ENCODE measurements at regions not wholly inside any gene's neighbourhood (a gene's known extent, or its start where the extent isn't known, plus 50 kb on each side); places are given as distances from the start of the nearest gene placed in this dataset.

- Histone ChIP-seq H3K4me1 (ENCODE audit: control insufficient read depth, insufficient read depth, low read length) (no peaks in the 10 kb centered on the region), H3K27ac (ENCODE audit: insufficient read depth, low read depth, low read length, poor library complexity, severe bottlenecking) (no peak overlapping the region), H3K9me3 (ENCODE audit: control insufficient read depth, low read length) (no peaks in the 10 kb centered on the region), H3K4me3 (ENCODE audit: insufficient read depth, low read depth, low read length) (no peak overlapping the region), H3K36me3 (ENCODE audit: control insufficient read depth, insufficient read depth, low read length) (no peaks in the 10 kb centered on the region), H3K27me3 (ENCODE audit: control insufficient read depth, insufficient read depth, low read length, poor library complexity, severe bottlenecking) (no peaks in the 10 kb centered on the region)
- 91 to 95% methylated on average over 4 of the region's 5 CpGs for WGBS, 2 experiments
These were observed 192.5 kb downstream of the KCNA5 start for GRCh38 chr12:5236022-5236640.

GRCh38 chr12:5242440-5242839 lies 189.5 kb upstream of the NTF3 start:
- H3K27ac ChIP-seq (ENCODE audit: insufficient read depth, low read depth, low read length, poor library complexity, severe bottlenecking): no peak overlapping the region
- H3K27me3 ChIP-seq (ENCODE audit: control insufficient read depth, insufficient read depth, low read length, poor library complexity, severe bottlenecking): no peaks in the 10 kb centered on the region
- H3K4me3 ChIP-seq (ENCODE audit: insufficient read depth, low read depth, low read length): no peak overlapping the region
- H3K4me1 ChIP-seq (ENCODE audit: control insufficient read depth, insufficient read depth, low read length): peaks cover 26% of the 10 kb centered on the region
- H3K9me3 ChIP-seq (ENCODE audit: control insufficient read depth, low read length): no peaks in the 10 kb centered on the region
- H3K36me3 ChIP-seq (ENCODE audit: control insufficient read depth, insufficient read depth, low read length): no peaks in the 10 kb centered on the region
- 94 to 95% methylated on average over 7 of the region's 7 CpGs for WGBS, 2 experiments

- Histone ChIP-seq H3K4me1 (ENCODE audit: control insufficient read depth, insufficient read depth, low read length) (peaks cover 26% of the 10 kb centered on the region), H3K4me3 (ENCODE audit: insufficient read depth, low read depth, low read length) (no peak overlapping the region), H3K9me3 (ENCODE audit: control insufficient read depth, low read length) (no peaks in the 10 kb centered on the region), H3K27ac (ENCODE audit: insufficient read depth, low read depth, low read length, poor library complexity, severe bottlenecking) (no peak overlapping the region), H3K27me3 (ENCODE audit: control insufficient read depth, insufficient read depth, low read length, poor library complexity, severe bottlenecking) (no peaks in the 10 kb centered on the region), H3K36me3 (ENCODE audit: control insufficient read depth, insufficient read depth, low read length) (no peaks in the 10 kb centered on the region)
- 93 to 98% methylated on average over 3 to 4 of the region's 4 CpGs for WGBS, 2 experiments
These were observed 188.9 kb upstream of the NTF3 start for GRCh38 chr12:5243014-5243413.

- H3K4me3 ChIP-seq (ENCODE audit: insufficient read depth, low read depth, low read length): no peak overlapping the region
- no peaks in the 10 kb centered on the region for H3K36me3 ChIP-seq (ENCODE audit: control insufficient read depth, insufficient read depth, low read length)
- no peak overlapping the region for H3K27ac ChIP-seq (ENCODE audit: insufficient read depth, low read depth, low read length, poor library complexity, severe bottlenecking)
- H3K27me3 ChIP-seq (ENCODE audit: control insufficient read depth, insufficient read depth, low read length, poor library complexity, severe bottlenecking): no peaks in the 10 kb centered on the region
- H3K4me1 ChIP-seq (ENCODE audit: control insufficient read depth, insufficient read depth, low read length): peaks cover 26% of the 10 kb centered on the region
- WGBS, 2 experiments: 34 to 44% methylated on average over 5 of the region's 5 CpGs
- no peaks in the 10 kb centered on the region for H3K9me3 ChIP-seq (ENCODE audit: control insufficient read depth, low read length)
These were observed 187.4 kb upstream of the NTF3 start for GRCh38 chr12:5244513-5244972.

- H3K4me1 ChIP-seq (ENCODE audit: control insufficient read depth, insufficient read depth, low read length): peaks cover 26% of the 10 kb centered on the region
- no peaks in the 10 kb centered on the region for H3K9me3 ChIP-seq (ENCODE audit: control insufficient read depth, low read length)
- no peak overlapping the region for H3K27ac ChIP-seq (ENCODE audit: insufficient read depth, low read depth, low read length, poor library complexity, severe bottlenecking)
- WGBS, 2 experiments: 38% methylated on average over 3 of the region's 3 CpGs
- H3K4me3 ChIP-seq (ENCODE audit: insufficient read depth, low read depth, low read length): no peak overlapping the region
- no peaks in the 10 kb centered on the region for H3K36me3 ChIP-seq (ENCODE audit: control insufficient read depth, insufficient read depth, low read length)
- H3K27me3 ChIP-seq (ENCODE audit: control insufficient read depth, insufficient read depth, low read length, poor library complexity, severe bottlenecking): no peaks in the 10 kb centered on the region
These were observed 185.7 kb upstream of the NTF3 start for GRCh38 chr12:5246196-5246595.

GRCh38 chr12:5247144-5247543 lies 184.8 kb upstream of the NTF3 start:
- 93% methylated on average over 3 of the region's 3 CpGs for WGBS, 2 experiments
- H3K36me3 ChIP-seq (ENCODE audit: control insufficient read depth, insufficient read depth, low read length): no peaks in the 10 kb centered on the region
- H3K4me3 ChIP-seq (ENCODE audit: insufficient read depth, low read depth, low read length): no peak overlapping the region
- no peak overlapping the region for H3K27ac ChIP-seq (ENCODE audit: insufficient read depth, low read depth, low read length, poor library complexity, severe bottlenecking)
- no peaks in the 10 kb centered on the region for H3K27me3 ChIP-seq (ENCODE audit: control insufficient read depth, insufficient read depth, low read length, poor library complexity, severe bottlenecking)
- no peaks in the 10 kb centered on the region for H3K9me3 ChIP-seq (ENCODE audit: control insufficient read depth, low read length)
- peaks cover 26% of the 10 kb centered on the region for H3K4me1 ChIP-seq (ENCODE audit: control insufficient read depth, insufficient read depth, low read length)

- H3K27me3 ChIP-seq (ENCODE audit: control insufficient read depth, insufficient read depth, low read length, poor library complexity, severe bottlenecking): no peaks in the 10 kb centered on the region
- no peaks in the 10 kb centered on the region for H3K9me3 ChIP-seq (ENCODE audit: control insufficient read depth, low read length)
- H3K27ac ChIP-seq (ENCODE audit: insufficient read depth, low read depth, low read length, poor library complexity, severe bottlenecking): no peak overlapping the region
- no peak overlapping the region for H3K4me3 ChIP-seq (ENCODE audit: insufficient read depth, low read depth, low read length)
- 95 to 97% methylated on average over 3 of the region's 3 CpGs for WGBS, 2 experiments
- H3K36me3 ChIP-seq (ENCODE audit: control insufficient read depth, insufficient read depth, low read length): no peaks in the 10 kb centered on the region
- peaks cover 19% of the 10 kb centered on the region for H3K4me1 ChIP-seq (ENCODE audit: control insufficient read depth, insufficient read depth, low read length)
These were observed 183.7 kb upstream of the NTF3 start for GRCh38 chr12:5248230-5248629.

- H3K4me1 ChIP-seq (ENCODE audit: control insufficient read depth, insufficient read depth, low read length): peaks cover 11% of the 10 kb centered on the region
- no peaks in the 10 kb centered on the region for H3K36me3 ChIP-seq (ENCODE audit: control insufficient read depth, insufficient read depth, low read length)
- H3K4me3 ChIP-seq (ENCODE audit: insufficient read depth, low read depth, low read length): no peak overlapping the region
- H3K27me3 ChIP-seq (ENCODE audit: control insufficient read depth, insufficient read depth, low read length, poor library complexity, severe bottlenecking): no peaks in the 10 kb centered on the region
- no peak overlapping the region for H3K27ac ChIP-seq (ENCODE audit: insufficient read depth, low read depth, low read length, poor library complexity, severe bottlenecking)
- H3K9me3 ChIP-seq (ENCODE audit: control insufficient read depth, low read length): no peaks in the 10 kb centered on the region
- 78 to 80% methylated on average over 7 to 8 of the region's 8 CpGs for WGBS, 2 experiments
These were observed 182.8 kb upstream of the NTF3 start for GRCh38 chr12:5248999-5249526.

GRCh38 chr12:5251092-5251491 lies 180.8 kb upstream of the NTF3 start:
- H3K27me3 ChIP-seq (ENCODE audit: control insufficient read depth, insufficient read depth, low read length, poor library complexity, severe bottlenecking): no peaks in the 10 kb centered on the region
- peaks cover 2% of the 10 kb centered on the region for H3K4me1 ChIP-seq (ENCODE audit: control insufficient read depth, insufficient read depth, low read length)
- no peaks in the 10 kb centered on the region for H3K9me3 ChIP-seq (ENCODE audit: control insufficient read depth, low read length)
- no peaks in the 10 kb centered on the region for H3K36me3 ChIP-seq (ENCODE audit: control insufficient read depth, insufficient read depth, low read length)
- 93 to 95% methylated on average over 5 to 6 of the region's 6 CpGs for WGBS, 2 experiments
- H3K27ac ChIP-seq (ENCODE audit: insufficient read depth, low read depth, low read length, poor library complexity, severe bottlenecking): no peak overlapping the region
- H3K4me3 ChIP-seq (ENCODE audit: insufficient read depth, low read depth, low read length): no peak overlapping the region

- WGBS, 2 experiments: 96 to 97% methylated on average over 5 to 6 of the region's 6 CpGs
- Histone ChIP-seq H3K4me3 (ENCODE audit: insufficient read depth, low read depth, low read length) (no peak overlapping the region), H3K36me3 (ENCODE audit: control insufficient read depth, insufficient read depth, low read length) (no peaks in the 10 kb centered on the region), H3K27me3 (ENCODE audit: control insufficient read depth, insufficient read depth, low read length, poor library complexity, severe bottlenecking) (no peaks in the 10 kb centered on the region), H3K4me1 (ENCODE audit: control insufficient read depth, insufficient read depth, low read length) (no peaks in the 10 kb centered on the region), H3K9me3 (ENCODE audit: control insufficient read depth, low read length) (no peaks in the 10 kb centered on the region), H3K27ac (ENCODE audit: insufficient read depth, low read depth, low read length, poor library complexity, severe bottlenecking) (no peak overlapping the region)
These were observed 180.1 kb upstream of the NTF3 start for GRCh38 chr12:5251786-5252185.

Measured in ectodermal cell (in vitro differentiated cells).